ENCODE measurements at regions not wholly inside any gene's neighbourhood (a gene's known extent, or its start where the extent isn't known, plus 50 kb on each side); places are given as distances from the start of the nearest gene placed in this dataset.

GRCh38 chr3:184440151-184440550 lies 60.3 kb downstream of the CHRD start:
- TF ChIP-seq CTCF (IDR thresholded peaks at IDR 0.05) (no peak), POLR2AphosphoS5 (IDR thresholded peaks at IDR 0.05; ENCODE audit: low read depth, low read length) (no peak)
